GM18867 (cell line): ENCODE measurements at regions not wholly inside any gene's neighbourhood (a gene's known extent, or its start where the extent isn't known, plus 50 kb on each side); places are given as distances from the start of the nearest gene placed in this dataset.

Source experiments
- ATAC-seq: cut with Tn5 transposase; IDR thresholded peaks from one replicate; pipeline ENCODE4 v1.9.1; 2021; ENCODE audit warnings: mild to moderate bottlenecking, moderate library complexity; ENCODE audit not compliant: unreplicated experiment

DNA sequence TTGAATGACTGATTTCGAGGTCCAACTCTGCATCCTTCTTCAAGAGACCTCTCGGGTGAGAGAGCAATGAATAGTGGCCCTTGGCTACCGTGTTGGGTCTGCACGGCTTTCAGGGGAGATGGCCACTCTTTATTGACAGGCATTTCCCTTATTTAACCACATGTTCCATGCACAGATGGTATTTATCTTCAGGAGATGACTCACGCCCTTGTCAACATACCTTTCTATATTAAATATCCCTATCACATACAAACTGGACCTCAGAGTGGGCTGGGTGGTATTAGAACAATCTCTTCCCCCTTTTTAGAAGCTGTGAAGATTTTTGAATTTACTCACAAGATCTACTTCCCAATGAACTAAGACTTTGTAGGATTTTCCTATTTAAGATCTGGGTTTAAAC, 109.6 kb upstream of the CDC42EP3 start:
- no peak for ATAC-seq

DNA sequence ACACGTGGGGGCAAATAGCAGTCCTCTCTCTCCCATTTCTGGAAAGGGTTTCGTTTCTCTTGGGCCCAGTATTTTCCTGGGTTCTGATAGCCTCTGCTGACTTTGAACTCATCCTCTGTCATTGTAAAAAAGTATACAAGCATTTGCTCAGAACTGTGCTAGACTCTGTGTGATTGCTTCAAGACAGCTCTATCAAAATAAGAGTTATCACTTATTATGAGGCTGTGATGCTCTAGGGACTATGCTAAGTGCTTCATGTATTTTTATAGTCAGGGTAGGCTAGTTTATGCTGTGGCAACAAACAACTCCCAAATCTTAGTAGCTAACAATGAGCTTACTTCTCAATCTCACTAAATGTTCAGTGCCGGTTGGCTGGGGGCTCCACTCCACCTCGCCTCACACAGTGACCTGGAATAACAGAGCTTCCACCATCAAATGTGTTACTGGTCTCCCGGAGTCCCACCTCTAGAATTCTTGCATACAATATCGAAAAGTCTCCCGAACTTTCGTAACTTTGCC, 110.8 kb upstream of the CDC42EP3 start:
- ATAC-seq = no peak

DNA sequence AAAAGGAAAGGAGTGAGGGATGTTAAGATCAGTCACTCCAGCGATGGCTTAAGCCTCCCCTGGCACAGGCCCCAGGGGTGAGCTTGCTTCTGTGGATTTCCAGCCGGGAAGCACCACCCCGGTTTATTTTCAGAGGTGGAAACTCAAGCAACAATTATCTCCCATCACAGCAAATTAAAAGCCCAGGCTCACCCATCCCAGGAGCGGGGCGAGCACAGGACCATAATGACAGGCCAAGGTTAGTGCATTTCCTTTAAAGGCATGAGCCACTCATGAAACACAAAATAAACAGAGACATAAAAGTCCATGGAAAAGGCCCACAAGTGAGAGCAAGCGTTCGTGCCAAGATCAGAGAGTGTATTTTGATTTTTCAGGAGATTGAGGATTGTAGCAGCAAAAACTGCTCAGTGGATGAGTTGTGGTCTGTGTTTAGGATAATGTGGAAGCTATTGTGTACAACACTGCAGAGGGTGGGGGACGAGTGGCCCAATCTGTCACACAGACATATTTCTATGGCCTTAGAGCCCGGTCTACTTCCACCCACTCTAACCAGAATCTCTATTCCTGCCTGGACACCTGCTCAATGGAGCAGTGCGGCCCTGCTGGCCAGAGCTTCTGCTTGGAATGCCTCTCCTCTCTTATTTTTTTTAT, 111.4 kb upstream of the CDC42EP3 start:
- no peak for ATAC-seq

DNA sequence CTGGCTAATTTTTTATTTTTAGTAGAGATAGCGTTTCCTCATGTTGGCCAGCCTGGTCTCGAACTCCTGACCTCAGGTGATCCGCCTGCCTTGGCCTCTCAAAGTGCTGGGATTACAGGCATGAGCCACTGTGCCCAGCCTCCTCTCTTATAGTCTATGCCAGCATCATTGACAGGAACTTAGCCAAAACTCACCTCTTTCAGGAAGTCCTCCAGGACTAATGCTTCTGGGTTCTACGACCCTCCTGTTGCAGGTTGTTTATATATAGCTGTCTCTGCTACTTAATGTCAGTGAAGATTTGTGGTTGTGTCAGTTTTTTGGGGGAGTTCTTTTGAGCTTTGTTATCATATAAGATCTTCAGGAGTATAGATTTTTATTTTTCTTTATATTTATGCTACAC, 112.1 kb upstream of the CDC42EP3 start:
- no peak for ATAC-seq

DNA sequence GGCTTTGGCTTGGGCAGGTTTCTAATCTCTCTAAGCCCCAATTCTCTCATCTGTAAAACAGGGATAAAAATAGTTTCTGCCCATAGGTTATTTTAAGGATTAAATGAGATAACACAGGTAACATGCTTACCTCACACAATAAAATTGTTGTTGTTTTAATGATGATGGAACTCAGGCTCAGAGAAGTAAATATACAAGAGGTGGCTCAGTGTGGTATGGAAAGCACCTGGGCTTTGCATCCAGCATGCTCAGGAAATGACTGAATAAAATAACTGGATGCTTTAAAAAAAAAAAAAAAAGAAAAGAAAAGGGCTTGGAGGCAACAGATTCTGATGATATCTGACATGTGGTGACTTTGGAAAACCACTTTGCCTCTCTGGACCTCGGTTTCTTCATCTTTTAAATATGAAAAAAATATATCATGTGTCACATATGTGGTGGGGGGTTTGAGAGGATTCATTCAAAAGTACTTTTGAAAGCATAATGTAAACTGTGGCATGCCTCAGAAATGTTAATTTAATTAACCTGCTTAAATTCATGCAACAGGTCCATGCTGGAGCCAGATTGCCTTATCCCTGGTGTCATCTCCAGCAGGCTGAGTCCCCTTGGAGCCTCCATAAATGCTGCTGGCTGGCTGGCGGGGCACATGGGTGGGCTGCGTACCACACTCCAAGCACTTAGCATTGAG, 112.8 kb upstream of the CDC42EP3 start:
- no peak for ATAC-seq

DNA sequence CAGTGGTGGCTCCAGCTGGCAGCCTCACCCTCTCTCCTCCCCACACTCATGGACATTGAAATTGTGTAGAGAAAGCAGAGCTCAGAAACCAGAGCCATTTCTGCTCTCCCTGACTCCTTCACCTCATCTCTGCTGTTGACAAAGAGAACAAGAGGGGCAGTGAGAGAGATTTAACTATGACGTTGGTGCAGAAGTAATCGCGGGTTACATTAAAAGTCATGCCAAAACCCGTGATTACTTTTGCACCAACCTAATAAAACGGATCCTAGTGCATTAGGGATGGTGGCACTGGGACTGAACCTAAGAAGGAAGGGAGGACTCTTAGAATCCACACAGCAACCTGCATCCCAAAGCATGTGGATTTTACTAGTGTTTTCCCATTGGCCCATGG, 113.3 kb upstream of the CDC42EP3 start:
- no peak for ATAC-seq

DNA sequence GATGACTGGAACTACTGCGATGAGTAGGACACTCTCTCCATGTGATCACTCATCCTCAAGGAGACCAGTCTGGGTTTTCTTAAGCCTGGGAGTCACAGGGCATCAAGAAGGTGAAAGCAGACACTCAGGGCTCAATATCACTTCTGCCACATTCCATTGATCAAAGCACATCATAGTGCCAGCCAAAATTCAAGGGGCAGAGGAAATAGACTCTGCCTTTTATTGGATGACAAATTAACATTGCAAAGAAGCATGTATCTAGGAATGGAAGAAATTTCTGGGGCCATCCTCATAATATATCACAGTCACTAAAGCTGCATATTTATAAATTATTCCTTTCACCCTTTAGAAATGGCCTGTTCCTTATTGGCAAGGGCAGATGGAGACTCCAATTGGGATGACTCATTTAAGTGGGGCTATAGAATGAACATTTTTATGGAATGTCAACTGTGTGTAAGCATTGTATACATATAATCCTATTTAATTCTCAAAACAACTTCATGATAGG, 114.8 kb upstream of the CDC42EP3 start:
- ATAC-seq = no peak

DNA sequence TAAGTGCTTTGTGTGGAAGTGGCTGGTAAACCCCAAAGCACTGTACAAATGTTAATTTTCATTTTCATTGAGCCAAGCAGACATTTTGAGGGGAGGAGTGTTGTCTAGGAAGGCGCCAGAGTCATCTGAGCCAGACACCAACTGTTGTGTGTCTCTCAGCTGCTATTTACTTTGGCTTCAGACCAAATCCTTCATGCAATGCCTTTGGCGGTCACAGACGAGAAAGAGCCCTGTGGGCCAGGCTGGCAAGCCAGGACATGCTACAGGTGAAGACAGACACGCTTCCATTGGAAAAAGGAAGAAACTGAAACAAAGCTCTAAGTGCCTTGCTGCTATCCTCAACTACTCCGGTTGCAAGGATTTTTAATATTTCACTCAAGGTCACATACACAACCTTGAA, 115.4 kb upstream of the CDC42EP3 start:
- ATAC-seq = no peak

DNA sequence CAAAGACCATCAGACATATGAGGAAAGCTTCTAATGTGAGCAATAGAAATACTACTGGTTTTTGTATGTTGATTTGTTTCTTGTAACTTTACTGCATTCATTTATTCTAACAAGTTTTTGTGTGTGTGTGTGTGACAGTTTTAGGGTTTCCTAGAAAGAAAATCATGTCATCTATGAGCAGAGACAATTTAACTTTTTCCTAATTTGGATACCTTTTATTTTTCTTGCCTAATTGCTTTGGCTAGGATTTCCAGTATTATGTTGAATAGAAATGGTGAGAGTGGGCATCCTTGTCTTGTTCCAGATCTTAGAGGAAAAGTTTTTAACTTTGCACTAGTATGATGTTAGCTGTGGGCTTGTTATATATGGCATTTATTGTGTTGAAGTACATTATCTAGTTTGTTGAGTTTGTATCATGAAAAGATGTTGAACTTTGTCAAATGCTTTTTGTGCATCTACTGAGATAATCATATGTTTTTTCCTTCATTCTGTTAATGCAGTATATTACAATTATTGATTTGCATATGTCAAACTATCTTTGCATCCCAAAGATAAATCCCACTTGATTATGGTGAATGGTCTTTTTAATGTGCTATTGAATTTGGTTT, 117.3 kb upstream of the CDC42EP3 start:
- ATAC-seq = no peak

DNA sequence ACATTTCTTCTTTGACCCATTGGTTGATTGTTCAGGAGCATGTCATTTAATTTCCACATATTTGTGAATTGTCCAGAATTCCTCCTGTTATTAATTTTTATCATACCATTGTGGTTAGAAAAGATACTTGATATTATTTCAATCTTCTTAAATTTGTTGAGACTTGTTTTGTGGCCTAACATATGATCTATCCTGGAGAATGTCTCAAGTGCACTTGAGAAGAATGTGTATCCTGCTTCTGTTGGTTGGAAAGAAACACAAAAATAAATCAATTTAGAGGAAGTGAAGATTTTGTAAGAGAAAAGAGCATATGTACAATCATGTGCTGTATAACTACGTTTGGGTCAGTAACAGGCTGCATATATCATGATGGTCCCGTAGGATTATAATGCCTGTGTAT, 118.6 kb upstream of the CDC42EP3 start:
- no peak for ATAC-seq

DNA sequence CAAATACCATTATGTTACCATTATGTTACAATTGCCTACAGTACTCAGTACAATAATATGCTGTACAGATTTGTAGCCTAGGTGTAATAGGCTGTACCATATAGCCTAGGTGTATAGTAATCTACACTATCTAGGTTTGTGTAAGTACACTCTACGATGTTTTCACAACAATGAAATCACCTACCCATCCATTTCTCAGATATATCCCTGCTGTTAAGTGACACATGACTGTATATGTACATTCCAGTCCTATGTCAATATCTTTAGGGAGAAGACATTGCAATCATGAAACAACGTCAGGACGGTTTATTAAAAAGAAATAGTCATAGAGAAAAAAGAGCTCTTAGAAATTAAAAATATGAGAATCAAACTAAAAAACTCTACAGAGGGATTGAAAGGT, 119.0 kb upstream of the CDC42EP3 start:
- no peak for ATAC-seq

DNA sequence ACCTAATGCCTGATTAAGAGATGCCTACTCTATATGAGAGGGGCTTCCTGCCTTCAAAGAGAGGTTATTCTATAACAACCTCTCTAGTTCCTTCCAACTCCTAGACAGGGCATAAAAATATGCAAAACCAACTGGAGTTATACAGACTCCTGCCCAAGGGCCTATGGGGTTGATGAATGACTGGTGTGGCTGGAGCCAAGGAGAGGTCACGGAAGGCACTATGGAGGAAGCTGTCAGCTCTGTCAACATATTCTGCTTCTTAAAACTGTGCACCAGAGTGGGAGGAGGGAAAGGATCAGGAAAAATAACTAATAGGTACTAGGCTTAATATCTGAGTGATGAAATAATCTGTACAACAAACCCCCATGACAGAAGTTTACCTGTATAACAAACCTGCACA, 120.9 kb upstream of the CDC42EP3 start:
- no peak for ATAC-seq

DNA sequence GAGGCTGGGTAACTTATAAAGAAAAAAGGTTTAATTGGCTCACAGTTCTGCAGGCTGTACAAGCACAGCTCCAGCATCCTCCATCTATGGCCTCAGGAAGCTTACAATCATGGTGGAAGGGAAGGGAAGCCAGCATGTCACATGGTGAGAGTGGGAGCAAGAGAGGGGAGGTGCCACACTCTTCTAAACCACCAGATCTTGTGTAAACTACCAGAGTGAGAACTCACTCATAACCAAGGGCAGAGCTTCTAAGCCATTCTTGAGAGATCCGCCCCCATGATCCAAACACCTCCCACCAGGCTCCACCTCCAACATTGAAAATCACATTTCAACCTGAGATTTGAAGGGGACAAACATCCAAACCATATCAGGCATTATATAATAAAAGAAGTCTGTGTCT, 121.6 kb upstream of the CDC42EP3 start:
- ATAC-seq = no peak

DNA sequence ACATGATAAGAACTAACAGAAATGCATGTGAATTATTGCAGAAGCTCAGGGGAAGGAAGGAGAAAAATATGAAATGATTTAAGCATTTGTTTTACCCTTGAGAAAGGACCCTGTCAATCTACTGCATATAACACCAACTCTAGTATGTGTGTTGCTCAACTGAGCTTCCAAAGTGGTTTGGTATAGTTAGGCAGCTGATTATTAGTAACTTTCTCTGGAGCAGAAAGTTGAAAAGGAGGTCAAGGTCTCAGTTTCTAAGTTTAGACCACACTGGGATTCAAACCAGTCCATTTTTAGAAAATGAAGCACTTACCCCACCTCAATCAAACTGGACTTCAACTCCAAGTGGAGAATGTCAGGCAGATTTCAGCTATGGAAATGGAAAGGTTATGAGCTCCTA, 123.3 kb upstream of the CDC42EP3 start:
- ATAC-seq = no peak

DNA sequence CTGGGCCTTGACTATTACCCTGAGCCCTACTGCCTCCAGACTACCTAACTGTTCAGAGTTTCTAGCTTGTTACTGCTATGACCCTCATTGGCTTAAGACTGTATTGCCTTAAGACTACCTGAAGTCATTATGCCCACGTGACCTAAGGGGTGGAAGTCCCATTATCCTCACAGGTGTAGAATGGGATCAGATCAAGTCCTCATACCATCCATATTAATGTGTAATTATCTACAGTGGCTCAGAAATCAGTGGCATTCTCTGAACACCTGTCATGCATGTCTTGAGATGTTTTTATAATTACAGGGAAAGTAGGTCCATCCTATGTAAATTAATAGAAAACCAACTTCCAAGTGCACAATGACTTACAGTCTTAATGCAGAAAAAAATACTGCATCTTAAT, 124.0 kb upstream of the CDC42EP3 start:
- ATAC-seq = no peak

DNA sequence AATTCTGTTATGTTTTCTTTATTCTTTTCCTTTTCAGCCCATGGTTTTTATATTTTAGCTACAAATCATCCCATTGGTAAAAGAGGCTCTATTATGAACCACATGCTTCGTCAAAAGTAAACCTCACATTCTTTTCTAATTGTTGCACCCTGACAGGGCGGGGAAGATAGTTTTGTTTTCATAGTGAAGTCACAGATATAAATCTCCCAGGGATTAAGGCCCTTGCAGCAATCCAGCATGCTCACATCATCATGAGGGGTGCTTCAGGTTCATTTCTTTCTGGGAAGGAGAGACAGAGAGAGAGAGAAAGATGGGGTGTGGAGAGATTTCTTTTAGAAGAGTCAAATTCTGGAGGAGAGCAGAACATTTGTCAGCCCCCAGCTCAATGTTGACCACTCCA, 124.5 kb upstream of the CDC42EP3 start:
- ATAC-seq = no peak

DNA sequence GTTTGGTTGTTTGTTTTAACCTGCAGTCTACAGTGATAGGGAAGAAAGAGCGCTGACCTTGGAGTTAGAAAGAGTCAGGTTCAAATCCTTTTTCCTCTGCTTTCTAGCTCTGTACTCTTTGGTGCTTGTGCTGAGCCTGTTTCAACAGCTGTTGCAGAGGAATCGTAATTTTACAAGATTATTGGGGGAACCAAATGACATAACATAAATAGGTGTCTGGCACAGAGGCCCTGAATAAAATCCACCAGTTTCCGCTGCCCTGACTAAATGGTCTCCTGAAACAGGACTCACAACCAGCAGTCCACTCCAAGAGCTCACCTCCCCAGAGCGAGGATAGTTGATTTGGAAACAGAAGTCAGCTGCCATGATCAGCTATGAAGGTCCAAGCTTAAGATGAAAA, 125.0 kb upstream of the CDC42EP3 start:
- no peak for ATAC-seq

DNA sequence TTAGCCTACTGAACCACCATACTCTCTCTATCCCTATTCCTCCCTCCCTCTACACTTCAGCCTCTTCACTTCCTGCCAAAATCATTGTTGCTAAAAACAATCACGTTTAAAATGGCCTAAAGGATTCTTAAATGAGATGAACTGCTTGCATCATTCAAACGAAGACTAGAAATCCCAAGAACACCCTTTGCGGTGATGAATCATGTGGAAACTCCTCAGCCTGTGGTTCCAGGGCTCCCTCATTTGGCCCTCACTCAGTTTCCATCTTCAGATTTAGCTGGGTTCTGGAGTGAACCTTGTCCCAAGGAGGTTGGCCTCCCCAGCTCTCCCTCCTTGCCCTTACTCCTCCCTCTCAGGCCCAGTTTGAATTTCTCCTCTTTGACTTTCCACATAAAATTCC, 125.6 kb upstream of the CDC42EP3 start:
- no peak for ATAC-seq

DNA sequence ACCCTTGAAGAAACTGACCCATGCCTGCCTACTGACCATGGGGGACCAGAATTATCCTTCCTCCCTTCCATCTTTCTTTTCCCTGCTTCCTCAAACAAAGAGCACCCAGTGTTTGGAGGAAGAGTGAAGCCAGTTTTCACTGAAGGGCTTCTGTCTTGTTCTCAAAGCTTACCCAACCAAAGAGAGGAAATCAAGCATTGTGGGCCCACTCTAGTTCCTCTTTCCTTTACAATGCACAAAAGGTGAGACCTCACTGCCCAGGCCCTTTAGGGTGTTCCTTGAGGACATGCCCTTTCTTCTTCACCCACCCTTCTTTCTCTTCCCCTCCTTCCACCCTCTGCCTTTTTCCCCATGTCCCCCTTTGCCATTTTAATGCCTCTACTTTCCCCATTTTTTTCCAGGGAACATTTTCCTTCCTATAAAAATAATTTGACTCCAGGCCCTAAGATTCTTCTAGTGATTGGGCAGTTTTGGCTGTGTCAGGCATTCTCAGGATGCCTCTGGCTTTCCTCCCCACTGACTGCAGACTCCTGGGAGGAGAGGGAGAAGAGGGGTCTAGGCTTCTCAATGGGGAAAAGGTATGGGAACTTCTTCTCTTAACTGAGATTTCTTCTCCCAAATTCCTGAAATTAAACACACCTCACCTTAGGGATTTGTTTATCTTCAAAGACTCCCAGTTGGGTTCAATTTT, 126.6 kb upstream of the RMDN2 start:
- no peak for ATAC-seq

DNA sequence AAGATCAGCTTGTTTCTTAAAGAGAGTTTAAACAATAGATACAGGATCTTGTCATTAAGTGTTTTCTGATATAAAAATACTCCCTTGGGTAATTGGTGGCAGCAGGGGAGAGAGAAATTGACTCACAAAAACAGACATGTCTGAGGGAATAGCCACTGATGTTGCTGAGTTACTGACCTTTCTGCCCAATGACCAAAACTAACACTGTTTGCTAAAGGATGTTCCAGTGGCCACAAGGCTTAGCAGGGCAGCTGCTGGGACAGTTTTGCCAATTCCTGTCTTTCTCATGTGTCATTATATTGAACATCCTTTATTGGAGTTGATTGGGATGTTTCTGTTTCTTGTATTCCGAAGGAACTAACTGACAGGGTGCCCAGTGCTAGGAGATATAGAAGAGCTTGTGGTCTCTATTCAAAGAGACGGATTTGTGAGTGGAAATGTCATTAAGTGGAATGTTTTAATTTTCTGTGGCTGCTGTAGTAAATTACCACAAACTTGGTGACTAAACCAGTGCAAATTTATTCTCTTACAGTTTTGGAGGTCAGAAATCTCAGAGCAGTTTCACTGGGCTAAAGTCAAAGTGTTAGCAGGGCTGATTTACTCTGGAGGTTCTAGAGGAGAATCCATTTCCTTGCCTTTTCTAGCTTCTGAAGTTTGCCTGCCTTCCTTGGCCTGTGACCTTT, 124.8 kb upstream of the RMDN2 start:
- no peak for ATAC-seq

DNA sequence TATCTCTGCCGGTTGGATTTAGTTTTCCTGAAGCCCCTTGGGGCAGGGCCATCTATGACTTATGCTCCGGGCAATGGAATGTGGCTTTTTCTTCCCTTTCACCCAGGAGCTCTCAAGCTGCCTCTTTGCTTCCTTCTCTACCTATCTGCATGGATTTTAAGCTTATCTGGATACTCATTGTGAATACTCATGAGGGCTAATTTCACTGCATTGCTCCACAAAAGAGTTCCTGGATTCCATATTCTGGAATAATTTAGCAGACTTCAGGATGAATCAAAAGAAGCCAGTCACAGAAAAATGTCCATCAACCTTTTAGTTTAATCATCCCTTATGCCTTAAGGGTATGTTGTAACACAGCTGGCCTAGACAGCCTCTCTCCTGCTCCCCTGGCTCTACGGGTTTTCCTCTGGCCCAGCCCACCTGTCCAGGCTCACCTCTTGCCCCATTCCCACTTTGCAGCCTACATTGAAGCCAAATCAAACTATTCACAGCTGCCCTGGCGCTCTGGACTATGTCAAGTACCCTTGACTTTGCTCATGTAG, 122.8 kb upstream of the RMDN2 start:
- ATAC-seq = no peak
